K562 (cell line): ENCODE measurements at regions not wholly inside any gene's neighbourhood (a gene's known extent, or its start where the extent isn't known, plus 50 kb on each side); places are given as distances from the start of the nearest gene placed in this dataset.

Experiments used
- ATAC-seq: fragments of 200-7000 bp; cut with Tn5 transposase; 3 replicates; pipeline ENCODE4 v1.9.1; 2020; ENCODE audit warnings: moderate library complexity
- BruUV-seq: library from RNA; stranded (reverse); fragments of 400-500 nt; replicated peaks from 2 replicates; lab custom pipeline; 2021; lab: Mats Ljungman, UMichigan
- CTCF ChIA-PET: fragments of 300-600 bp; formaldehyde crosslinking; extraction: SDS; loops from one replicate; lab custom pipeline; 2021; ENCODE audit warnings: low intra/inter-chr PET ratio; lab: Yijun Ruan, JAX
- POLR2A ChIA-PET: fragments of 300-600, 350-650 bp; sonication (Branson Sonifier 250); formaldehyde crosslinking; extraction: SDS; loops from one replicate; lab custom pipeline; 2021; ENCODE audit warnings: antibody characterized with exemption, inconsistent platforms; lab: Yijun Ruan, JAX
- DNase-seq, 4 experiments: peaks; one replicate each; pipeline versions ENCODE4 v3.0.0 to v3.0.0-alpha.2; 2011 to 2018; ENCODE audit warnings: low spot score in 3 of 4, mixed read lengths in 3 of 4; ENCODE audit errors: extremely low read depth in 1 of 4
- FAIRE-seq: peaks from 2 replicates; lab custom pipeline; 2011; peaks lifted over from hg19 to GRCh38; lab: Jason Lieb, UNC
- H2AFZ ChIP-seq: 2 replicates; pipeline ENCODE4 v1.6.0; 2011; ENCODE audit warnings: low read depth, low read length, control low read depth, inconsistent platforms
- H3K27ac ChIP-seq: fragments of 200-600 bp; 3 replicates; pipeline ENCODE4 v1.8.0; 2011; ENCODE audit warnings: low read depth, mild to moderate bottlenecking, control low read depth, inconsistent platforms, low read length, moderate library complexity, mixed read lengths; ENCODE audit errors: extremely low read depth
- H3K27me3 ChIP-seq, 2 experiments: fragments of 300-600 bp in 1 of 2; 2 replicates in 1 of 2; 3 replicates in 1 of 2; pipeline versions ENCODE4 v1.6.0 to v1.8.0; 2011; ENCODE audit warnings: inconsistent platforms in 2 of 2, low read length in 2 of 2, mild to moderate bottlenecking in 1 of 2, mixed read lengths in 1 of 2, moderate library complexity in 1 of 2; ENCODE audit not compliant: control insufficient read depth in 2 of 2, insufficient read depth in 2 of 2
- H3K36me3 ChIP-seq: fragments of 300-600 bp; 3 replicates; pipeline ENCODE4 v1.8.0; 2011; ENCODE audit warnings: mild to moderate bottlenecking, low read length, inconsistent platforms; ENCODE audit not compliant: control insufficient read depth, insufficient read depth
- H3K4me1 ChIP-seq, 2 experiments: fragments of 200-600 bp in 1 of 2; replicated peaks in 1 of 2; 2 replicates in 1 of 2; 3 replicates in 1 of 2; pipeline versions ENCODE4 v1.5.1 to v1.8.0; 2011; ENCODE audit warnings: inconsistent platforms in 2 of 2, low read length in 2 of 2, mild to moderate bottlenecking in 1 of 2, mixed read lengths in 1 of 2, moderate library complexity in 1 of 2; ENCODE audit not compliant: control insufficient read depth in 2 of 2, insufficient read depth in 2 of 2
- H3K4me2 ChIP-seq: 2 replicates; pipeline ENCODE4 v1.6.1; 2011; ENCODE audit warnings: low read length, control low read depth, inconsistent platforms, mixed read lengths; ENCODE audit not compliant: insufficient read depth
- H3K4me3 ChIP-seq: fragments of 200-600 bp; sonication (generic), shearing (Covaris generic); 2 replicates; pipeline ENCODE4 v1.5.1; 2016; ENCODE audit warnings: control low read depth, inconsistent platforms
- H3K79me2 ChIP-seq: fragments of 200-600 bp; 3 replicates; pipeline ENCODE4 v1.8.0; 2011; ENCODE audit warnings: low read length, inconsistent platforms; ENCODE audit not compliant: control insufficient read depth, insufficient read depth
- H3K9ac ChIP-seq, 2 experiments: 2 replicates each; pipeline versions ENCODE4 v1.6.0 to v1.6.1; 2011; ENCODE audit warnings: low read depth in 2 of 2, low read length in 2 of 2, control low read depth in 1 of 2, inconsistent platforms in 1 of 2, mild to moderate bottlenecking in 1 of 2, mixed read lengths in 1 of 2; ENCODE audit not compliant: insufficient read depth in 1 of 2
- H3K9me1 ChIP-seq: one replicate; pipeline ENCODE4 v1.6.0; 2011; ENCODE audit warnings: inconsistent platforms, mild to moderate bottlenecking, low read length, moderate library complexity; ENCODE audit not compliant: control insufficient read depth, insufficient read depth
- H3K9me3 ChIP-seq: replicated peaks from 2 replicates; pipeline ENCODE4 v1.5.1; 2011; ENCODE audit warnings: low read depth, low read length, inconsistent platforms; ENCODE audit not compliant: control insufficient read depth, insufficient read depth
- H4K20me1 ChIP-seq: replicated peaks from 2 replicates; pipeline ENCODE4 v1.6.1; 2011; ENCODE audit warnings: low read length, inconsistent platforms, mixed read lengths; ENCODE audit not compliant: control insufficient read depth, insufficient read depth
- EHMT2 ChIP-seq: fragments of 450-650 bp; IDR thresholded peaks from 2 replicates; pipeline ENCODE4 v1.6.1; 2018; ENCODE audit warnings: antibody characterized with exemption
- HDAC2 ChIP-seq: fragments of 450-650 bp; IDR thresholded peaks from 2 replicates; pipeline ENCODE4 v1.6.1; 2016; ENCODE audit warnings: mild to moderate bottlenecking
- PTTG1 ChIP-seq: fragments of 450-650 bp; IDR thresholded peaks from 2 replicates; pipeline ENCODE4 v1.6.1; 2016; ENCODE audit warnings: low read depth, mild to moderate bottlenecking, missing genetic modification characterization, missing compliant biosample characterization
- ZBTB1 ChIP-seq: sonication (generic); formaldehyde crosslinking; IDR thresholded peaks from 2 replicates; pipeline ENCODE4 v1.8.1; 2023; ENCODE audit warnings: missing genetic modification reagents, low read depth, mild to moderate bottlenecking, borderline replicate concordance
- WGBS: fragments of 100-300 bp; shearing (Covaris generic); methylation state at CpG from one replicate; pipeline ENCODE4 v1.1.6; 2016; ENCODE audit warnings: low coverage, mixed read lengths; ENCODE audit not compliant: insufficient coverage; ENCODE audit errors: missing lambda C conversion rate; 5-methylcytosine and 5-hydroxymethylcytosine counted together
- in situ Hi-C: fragments of 300-500 bp; cut with MboI; formaldehyde crosslinking; loops from 4 replicates; pipeline ENCODE4 v1.15.0; 2018; ENCODE audit warnings: inconsistent platforms, mixed read lengths
- intact Hi-C: fragments of 100-400 bp; cut with micrococcal nuclease; formaldehyde crosslinking; loops from 2 replicates; pipeline ENCODE4 v1.14.2; 2022
- TF ChIP-seq, protein P1 (sequence below): sonication (generic); formaldehyde crosslinking; IDR thresholded peaks from 2 replicates; pipeline ENCODE4 v1.8.0; 2022; ENCODE audit warnings: mild to moderate bottlenecking, missing genetic modification reagents
- TF ChIP-seq, protein P2 (sequence below): IDR thresholded peaks from 2 replicates; pipeline ENCODE4 v1.6.1; 2016; ENCODE audit warnings: missing genetic modification characterization, missing compliant biosample characterization
- TF ChIP-seq, protein P3 (sequence below): sonication (generic); IDR thresholded peaks from 2 replicates; pipeline ENCODE4 v1.6.1; 2016

DNA sequence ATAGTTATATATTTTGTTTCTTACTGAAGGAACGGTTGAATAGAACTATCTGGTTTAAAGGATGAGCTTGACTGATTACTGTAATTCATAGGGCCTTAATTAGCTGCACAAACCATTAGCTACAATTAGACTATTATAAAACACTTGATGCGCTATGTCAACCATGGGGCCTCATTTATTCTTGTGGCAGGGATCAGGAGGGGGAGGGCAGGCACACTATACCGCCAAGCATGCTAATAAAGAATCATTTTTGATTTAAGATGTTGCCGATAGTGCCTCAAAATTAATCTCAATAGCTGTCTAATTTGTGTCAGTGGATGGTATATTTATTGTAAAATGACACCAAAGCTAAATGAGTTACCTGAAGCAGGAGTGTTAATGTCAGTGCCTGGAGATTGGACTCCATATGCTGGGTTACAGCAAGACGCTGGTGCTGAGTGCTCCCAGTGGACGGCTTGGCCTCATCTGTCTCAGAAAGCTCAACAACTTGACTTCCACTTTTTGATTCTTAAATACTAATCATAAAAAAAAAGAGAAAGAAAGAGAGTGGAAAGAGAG lies 1007.0 kb upstream of the CELF4 start:
- CTCF ChIA-PET = no interaction called here
- 0% methylated on average over 6 of the region's 6 CpGs for WGBS
- ATAC-seq (no peak), DNase-seq (no peak), FAIRE-seq (no peak)
- Histone ChIP-seq H3K4me1 (no peaks in the 10 kb centered on the region), H3K27me3 (no peaks in the 10 kb centered on the region), H3K36me3 (no peaks in the 10 kb centered on the region), H2AFZ (no peak overlapping the region), H3K9me3 (no peaks in the 10 kb centered on the region), H3K79me2 (no peaks in the 10 kb centered on the region), H3K9ac (no peak overlapping the region), H3K4me2 (no peak overlapping the region), H3K4me3 (no peak overlapping the region), H3K27ac (no peak overlapping the region), H3K9me1 (no peaks in the 10 kb centered on the region), H4K20me1 (no peaks in the 10 kb centered on the region)
- in situ Hi-C loops (no loop called here), intact Hi-C loops (no loop called here)
- no peak for TF ChIP-seq PTTG1 (tag)
- TF ChIP-seq HDAC2 = no peak
- TF ChIP-seq, protein P1, sequence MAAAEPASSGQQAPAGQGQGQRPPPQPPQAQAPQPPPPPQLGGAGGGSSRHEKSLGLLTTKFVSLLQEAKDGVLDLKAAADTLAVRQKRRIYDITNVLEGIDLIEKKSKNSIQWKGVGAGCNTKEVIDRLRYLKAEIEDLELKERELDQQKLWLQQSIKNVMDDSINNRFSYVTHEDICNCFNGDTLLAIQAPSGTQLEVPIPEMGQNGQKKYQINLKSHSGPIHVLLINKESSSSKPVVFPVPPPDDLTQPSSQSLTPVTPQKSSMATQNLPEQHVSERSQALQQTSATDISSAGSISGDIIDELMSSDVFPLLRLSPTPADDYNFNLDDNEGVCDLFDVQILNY (CRISPR knock-in tag) = no peak
- no peak for TF ChIP-seq EHMT2
- TF ChIP-seq ZBTB1 (CRISPR knock-in tag) = no peak
- TF ChIP-seq, protein P2, sequence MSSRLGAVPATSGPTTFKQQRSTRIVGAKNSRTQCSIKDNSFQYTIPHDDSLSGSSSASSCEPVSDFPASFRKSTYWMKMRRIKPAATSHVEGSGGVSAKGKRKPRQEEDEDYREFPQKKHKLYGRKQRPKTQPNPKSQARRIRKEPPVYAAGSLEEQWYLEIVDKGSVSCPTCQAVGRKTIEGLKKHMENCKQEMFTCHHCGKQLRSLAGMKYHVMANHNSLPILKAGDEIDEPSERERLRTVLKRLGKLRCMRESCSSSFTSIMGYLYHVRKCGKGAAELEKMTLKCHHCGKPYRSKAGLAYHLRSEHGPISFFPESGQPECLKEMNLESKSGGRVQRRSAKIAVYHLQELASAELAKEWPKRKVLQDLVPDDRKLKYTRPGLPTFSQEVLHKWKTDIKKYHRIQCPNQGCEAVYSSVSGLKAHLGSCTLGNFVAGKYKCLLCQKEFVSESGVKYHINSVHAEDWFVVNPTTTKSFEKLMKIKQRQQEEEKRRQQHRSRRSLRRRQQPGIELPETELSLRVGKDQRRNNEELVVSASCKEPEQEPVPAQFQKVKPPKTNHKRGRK = no peak
- TF ChIP-seq, protein P3, sequence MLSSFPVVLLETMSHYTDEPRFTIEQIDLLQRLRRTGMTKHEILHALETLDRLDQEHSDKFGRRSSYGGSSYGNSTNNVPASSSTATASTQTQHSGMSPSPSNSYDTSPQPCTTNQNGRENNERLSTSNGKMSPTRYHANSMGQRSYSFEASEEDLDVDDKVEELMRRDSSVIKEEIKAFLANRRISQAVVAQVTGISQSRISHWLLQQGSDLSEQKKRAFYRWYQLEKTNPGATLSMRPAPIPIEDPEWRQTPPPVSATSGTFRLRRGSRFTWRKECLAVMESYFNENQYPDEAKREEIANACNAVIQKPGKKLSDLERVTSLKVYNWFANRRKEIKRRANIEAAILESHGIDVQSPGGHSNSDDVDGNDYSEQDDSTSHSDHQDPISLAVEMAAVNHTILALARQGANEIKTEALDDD = no peak
- no TSS peak for BruUV-seq
- POLR2A ChIA-PET = no interaction called here
